ENCODE measurements at regions not wholly inside any gene's neighbourhood (a gene's known extent, or its start where the extent isn't known, plus 50 kb on each side); places are given as distances from the start of the nearest gene placed in this dataset.
"Not testable (repeated sequence)": the region's sequence is repeated elsewhere in the genome, so short reads cannot be mapped to it uniquely, and the experiment has no call there.

DNA sequence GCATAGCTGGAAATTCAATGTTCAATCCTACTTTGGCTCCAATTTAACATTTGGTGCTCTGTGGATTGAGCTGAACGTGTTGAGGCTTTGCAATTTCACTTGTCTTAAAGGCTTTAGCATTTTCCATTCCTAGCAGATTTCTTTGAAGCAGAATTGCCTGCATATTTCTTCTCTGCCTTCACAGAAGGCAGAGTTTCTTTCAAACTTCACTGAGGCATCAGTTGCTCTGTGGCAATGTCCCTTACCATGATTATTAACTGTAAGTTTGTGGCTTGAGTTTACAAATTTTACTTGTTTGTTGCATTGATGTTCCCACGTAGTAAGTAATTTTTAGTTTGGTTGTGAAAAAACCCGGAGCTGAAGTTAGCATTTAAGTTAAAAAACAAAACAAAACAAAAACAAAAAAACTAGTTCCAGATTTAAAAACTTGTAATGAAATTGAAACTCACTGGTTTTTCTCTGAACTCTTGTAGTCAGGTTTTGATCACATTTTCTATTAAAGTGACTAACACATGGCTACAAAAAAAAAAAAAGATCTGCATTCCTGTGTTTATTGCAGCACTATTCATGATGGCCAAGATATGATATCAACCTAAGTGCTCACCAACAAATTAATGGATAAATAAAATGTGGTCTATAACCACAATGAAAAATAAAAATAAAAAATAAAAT lies 55.2 kb upstream of the UXS1 start:
- DNase-seq: not testable (repeated sequence)

DNA sequence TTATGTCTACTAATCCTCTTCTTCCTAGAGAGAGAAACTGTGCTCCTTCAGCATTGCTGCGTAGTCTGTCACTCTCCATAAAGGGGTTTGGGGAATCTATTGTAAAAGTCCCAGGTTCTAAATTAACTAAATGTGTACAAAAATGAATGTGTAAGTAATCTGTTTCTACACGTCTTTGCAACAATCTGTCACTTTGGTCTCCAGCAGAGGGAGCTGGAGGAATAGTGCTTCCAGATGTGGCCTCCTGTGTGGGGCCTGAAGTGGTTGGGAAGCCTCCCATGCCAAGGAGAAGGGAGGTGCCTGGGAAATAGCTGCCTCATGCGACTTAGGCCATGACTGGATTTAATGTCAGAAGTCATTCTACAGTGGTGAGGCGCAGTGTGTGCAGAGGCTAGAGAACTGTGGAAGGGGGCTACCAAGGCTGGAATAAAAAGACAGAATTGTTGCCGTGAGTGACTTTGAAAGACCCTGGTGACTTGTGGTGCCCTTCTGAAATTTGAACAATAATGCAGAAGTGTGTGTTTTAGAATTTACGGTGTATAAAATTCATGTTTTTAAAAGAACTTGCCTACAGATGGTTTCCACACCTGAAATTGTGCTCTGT lies 54.5 kb upstream of the UXS1 start:
- not testable (repeated sequence) for DNase-seq

Data from left hindlimb (tissue), 1 donor.